ENCODE measurements at regions not wholly inside any gene's neighbourhood (a gene's known extent, or its start where the extent isn't known, plus 50 kb on each side); places are given as distances from the start of the nearest gene placed in this dataset.

- H3K9ac ChIP-seq = no peak overlapping the region
- no peak overlapping the region for H3K4me3 ChIP-seq (ENCODE audit: low read depth, low read length)
- H3K9me3 ChIP-seq (ENCODE audit: control insufficient read depth, low read length) = no peaks in the 10 kb centered on the region
- no peaks in the 10 kb centered on the region for H3K4me1 ChIP-seq
- H3K27ac ChIP-seq = no peak overlapping the region
- peaks cover 2% of the 10 kb centered on the region for H3K27me3 ChIP-seq (ENCODE audit: control insufficient read depth, insufficient read depth, low read length)
- no peaks in the 10 kb centered on the region for H3K36me3 ChIP-seq (ENCODE audit: control insufficient read depth, insufficient read depth, low read length)
- no peaks in the 10 kb centered on the region for H3K79me2 ChIP-seq
- H2AFZ ChIP-seq = no peak overlapping the region
- no peak overlapping the region for H3K4me2 ChIP-seq (ENCODE audit: low read length)
- TF ChIP-seq CTCF (IDR thresholded peaks at IDR 0.05) = no peak
Measured at GRCh38 chr2:5540856-5541255, 151.3 kb upstream of the SOX11 start.

- Histone ChIP-seq H3K9me3 (ENCODE audit: control insufficient read depth, low read length) (no peaks in the 10 kb centered on the region), H3K4me2 (ENCODE audit: low read length) (no peak overlapping the region), H3K9ac (no peak overlapping the region), H3K4me1 (no peaks in the 10 kb centered on the region), H3K4me3 (ENCODE audit: low read depth, low read length) (no peak overlapping the region), H3K27me3 (ENCODE audit: control insufficient read depth, insufficient read depth, low read length) (peaks cover 2% of the 10 kb centered on the region), H3K79me2 (no peaks in the 10 kb centered on the region), H3K27ac (no peak overlapping the region), H3K36me3 (ENCODE audit: control insufficient read depth, insufficient read depth, low read length) (no peaks in the 10 kb centered on the region), H2AFZ (no peak overlapping the region)
- TF ChIP-seq CTCF (IDR thresholded peaks at IDR 0.05) = no peak
Measured at GRCh38 chr2:5544205-5544786, 147.9 kb upstream of the SOX11 start.

- H3K4me1 ChIP-seq = no peaks in the 10 kb centered on the region
- H3K27me3 ChIP-seq (ENCODE audit: control insufficient read depth, insufficient read depth, low read length) = no peaks in the 10 kb centered on the region
- H3K36me3 ChIP-seq (ENCODE audit: control insufficient read depth, insufficient read depth, low read length) = no peaks in the 10 kb centered on the region
- no peak for TF ChIP-seq CTCF (IDR thresholded peaks at IDR 0.05)
- H3K9me3 ChIP-seq (ENCODE audit: control insufficient read depth, low read length) = no peaks in the 10 kb centered on the region
- H3K4me2 ChIP-seq (ENCODE audit: low read length) = no peak overlapping the region
- H3K9ac ChIP-seq = no peak overlapping the region
- H3K27ac ChIP-seq = no peak overlapping the region
- no peak overlapping the region for H3K4me3 ChIP-seq (ENCODE audit: low read depth, low read length)
- no peak overlapping the region for H2AFZ ChIP-seq
- H3K79me2 ChIP-seq = no peaks in the 10 kb centered on the region
Measured at GRCh38 chr2:5546181-5546580, 146.0 kb upstream of the SOX11 start.

- Histone ChIP-seq H3K79me2 (no peaks in the 10 kb centered on the region), H3K9me3 (ENCODE audit: control insufficient read depth, low read length) (no peaks in the 10 kb centered on the region), H3K9ac (no peak overlapping the region), H3K4me2 (ENCODE audit: low read length) (no peak overlapping the region), H3K27ac (no peak overlapping the region), H3K4me1 (no peaks in the 10 kb centered on the region), H3K4me3 (ENCODE audit: low read depth, low read length) (no peak overlapping the region), H3K27me3 (ENCODE audit: control insufficient read depth, insufficient read depth, low read length) (no peaks in the 10 kb centered on the region), H3K36me3 (ENCODE audit: control insufficient read depth, insufficient read depth, low read length) (no peaks in the 10 kb centered on the region), H2AFZ (no peak overlapping the region)
- no peak for TF ChIP-seq CTCF (IDR thresholded peaks at IDR 0.05)
Measured at GRCh38 chr2:5548991-5549715, 143.0 kb upstream of the SOX11 start.

GRCh38 chr2:5549771-5550170 lies 142.4 kb upstream of the SOX11 start:
- Histone ChIP-seq H3K36me3 (ENCODE audit: control insufficient read depth, insufficient read depth, low read length) (no peaks in the 10 kb centered on the region), H3K4me3 (ENCODE audit: low read depth, low read length) (no peak overlapping the region), H3K9ac (no peak overlapping the region), H3K27me3 (ENCODE audit: control insufficient read depth, insufficient read depth, low read length) (no peaks in the 10 kb centered on the region), H3K4me1 (no peaks in the 10 kb centered on the region), H3K4me2 (ENCODE audit: low read length) (no peak overlapping the region), H3K27ac (no peak overlapping the region), H3K79me2 (no peaks in the 10 kb centered on the region), H3K9me3 (ENCODE audit: control insufficient read depth, low read length) (no peaks in the 10 kb centered on the region), H2AFZ (no peak overlapping the region)
- TF ChIP-seq CTCF (IDR thresholded peaks at IDR 0.05) = no peak

Data from parathyroid adenoma (tissue), 2 donors.